ENCODE measurements at regions not wholly inside any gene's neighbourhood (a gene's known extent, or its start where the extent isn't known, plus 50 kb on each side); places are given as distances from the start of the nearest gene placed in this dataset.

GRCh38 chr1:30637183-30637980 is 86.0 kb downstream of the MATN1 start:
- no peak for TF ChIP-seq CTCF (conservative IDR thresholded peaks at IDR 0.05; ENCODE audit: low read length)
- no peak for TF ChIP-seq EZH2phosphoT487 (IDR thresholded peaks at IDR 0.05; ENCODE audit: borderline replicate concordance)
